GM21390 (cell line): ENCODE measurements at regions not wholly inside any gene's neighbourhood (a gene's known extent, or its start where the extent isn't known, plus 50 kb on each side); places are given as distances from the start of the nearest gene placed in this dataset.

Source experiments
- ATAC-seq: cut with Tn5 transposase; IDR thresholded peaks from one replicate; pipeline ENCODE4 v1.9.1; 2021; ENCODE audit not compliant: unreplicated experiment

DNA sequence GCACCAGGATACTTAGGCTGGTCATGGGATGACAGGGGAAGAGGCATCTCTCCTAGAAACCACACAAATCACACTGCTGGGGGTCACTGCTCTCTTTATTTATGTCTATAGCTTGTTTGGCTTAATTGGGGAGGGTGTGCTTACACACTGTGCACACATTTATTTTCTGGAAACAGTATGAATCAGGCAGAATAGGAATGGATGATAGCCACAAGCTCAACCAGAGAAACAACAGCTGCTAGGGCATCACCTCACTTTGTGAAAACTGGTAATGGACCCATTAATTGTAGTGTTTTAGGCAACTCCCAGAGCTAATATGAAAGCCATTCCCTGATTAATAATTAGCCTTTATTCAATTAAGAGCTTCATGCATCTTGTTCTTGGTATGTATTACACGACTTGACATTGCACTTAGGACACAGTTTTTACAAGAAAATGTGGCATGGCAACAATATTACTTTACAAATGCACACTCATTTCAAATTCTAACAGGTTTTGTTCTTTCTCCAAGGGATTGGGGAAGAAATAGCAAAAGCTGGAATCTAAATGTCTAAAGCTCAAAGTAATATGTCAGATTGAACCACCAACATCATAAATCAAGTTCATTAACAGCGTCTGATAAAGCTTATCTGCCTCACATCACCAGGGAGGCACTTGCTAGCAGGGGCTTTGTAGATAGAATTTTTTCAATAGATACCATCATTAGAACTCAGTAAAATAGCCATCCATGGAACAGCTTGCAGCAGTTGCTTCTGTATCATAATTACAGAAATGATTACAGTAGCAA is 361.9 kb upstream of the FSHR start:
- ATAC-seq = no peak

DNA sequence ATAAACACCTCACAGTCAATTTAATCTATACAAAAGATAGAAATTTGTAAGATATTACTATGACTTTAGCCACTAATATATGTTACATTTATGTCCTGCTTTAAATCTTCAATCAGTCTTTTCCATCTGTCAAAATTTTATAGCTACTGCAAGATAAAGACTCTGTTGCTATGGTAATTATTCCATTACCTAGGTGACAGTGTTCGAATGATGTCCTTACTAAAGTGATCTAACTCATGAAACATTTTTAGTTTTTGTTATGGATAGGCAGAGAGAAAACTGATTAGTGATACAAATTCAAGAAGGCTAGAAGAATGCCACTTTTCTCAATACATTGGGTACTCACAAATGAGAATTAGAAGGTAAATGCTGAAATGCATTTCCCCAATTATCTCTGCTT is 359.9 kb upstream of the FSHR start:
- no peak for ATAC-seq

DNA sequence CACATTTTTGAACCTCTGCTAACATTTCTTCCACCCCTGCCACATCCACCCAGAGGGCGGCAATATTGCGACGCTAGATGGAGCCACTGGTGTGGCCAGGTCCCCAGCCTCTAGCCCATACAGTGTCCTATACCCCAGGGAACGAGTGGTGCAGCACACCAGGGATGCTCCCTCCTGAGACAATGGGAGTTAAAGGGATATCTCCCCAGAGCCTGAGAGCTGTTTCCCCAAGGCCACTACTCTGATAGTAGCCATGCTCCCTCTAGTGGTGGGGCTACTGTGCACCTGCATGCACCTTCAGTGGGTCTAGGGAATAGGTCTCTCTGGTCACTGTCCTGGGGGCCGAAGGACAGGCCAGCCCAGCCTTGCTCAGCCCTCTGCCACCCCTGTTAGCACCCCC is 336.4 kb upstream of the FSHR start:
- ATAC-seq = peak; percentile 73

GRCh38 chr2:49487139-49487538 is 332.8 kb upstream of the FSHR start:
- no peak for ATAC-seq

- no peak for ATAC-seq
Observed at GRCh38 chr2:49480520-49480919, 326.2 kb upstream of the FSHR start.

- ATAC-seq = no peak
Observed at GRCh38 chr2:49465157-49465831, 311.0 kb upstream of the FSHR start.

GRCh38 chr2:49459314-49459993 is 305.1 kb upstream of the FSHR start:
- ATAC-seq = no peak

GRCh38 chr2:49444005-49444404 is 289.7 kb upstream of the FSHR start:
- no peak for ATAC-seq

DNA sequence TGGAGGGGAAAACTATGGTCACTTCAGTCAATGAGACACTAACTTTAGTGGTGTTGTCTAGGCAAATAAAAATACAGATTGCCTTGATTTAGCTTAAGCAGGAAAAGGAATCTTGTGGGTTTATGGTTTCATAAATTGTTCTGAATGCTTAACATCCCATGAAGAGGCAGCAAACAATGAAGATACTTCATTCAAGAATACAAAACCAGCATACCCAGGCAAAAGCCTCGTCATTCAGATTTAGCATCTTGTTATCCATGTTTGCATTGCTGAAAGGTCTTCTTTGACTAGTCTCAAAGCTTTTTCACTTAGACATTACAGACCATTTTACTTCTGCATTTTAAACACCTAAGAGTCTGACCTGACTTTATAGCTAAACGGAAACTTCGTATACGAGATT is 272.7 kb upstream of the FSHR start:
- ATAC-seq = no peak

DNA sequence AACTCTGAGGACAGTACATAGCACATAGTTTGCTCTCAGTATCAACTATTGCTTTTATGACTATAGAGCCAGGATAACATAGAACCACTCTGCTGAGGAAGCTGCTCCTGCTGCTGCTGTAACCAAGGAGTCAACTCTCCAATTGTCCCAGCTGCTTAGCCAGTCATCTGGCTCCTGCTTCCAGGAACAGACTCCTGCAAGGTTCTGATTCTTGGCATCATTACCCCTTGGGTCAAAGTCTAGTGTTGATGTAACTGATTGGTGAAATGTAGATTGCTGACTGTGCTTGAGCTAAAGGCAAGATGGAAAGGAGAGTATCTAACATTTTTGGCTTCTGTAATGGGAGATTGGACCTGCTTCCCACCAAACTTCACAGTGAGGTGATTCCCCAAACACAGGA is 261.9 kb upstream of the FSHR start:
- ATAC-seq = no peak

GRCh38 chr2:49404108-49404507 is 249.8 kb upstream of the FSHR start:
- no peak for ATAC-seq

GRCh38 chr2:49403637-49404036 is 249.3 kb upstream of the FSHR start:
- ATAC-seq = no peak

DNA sequence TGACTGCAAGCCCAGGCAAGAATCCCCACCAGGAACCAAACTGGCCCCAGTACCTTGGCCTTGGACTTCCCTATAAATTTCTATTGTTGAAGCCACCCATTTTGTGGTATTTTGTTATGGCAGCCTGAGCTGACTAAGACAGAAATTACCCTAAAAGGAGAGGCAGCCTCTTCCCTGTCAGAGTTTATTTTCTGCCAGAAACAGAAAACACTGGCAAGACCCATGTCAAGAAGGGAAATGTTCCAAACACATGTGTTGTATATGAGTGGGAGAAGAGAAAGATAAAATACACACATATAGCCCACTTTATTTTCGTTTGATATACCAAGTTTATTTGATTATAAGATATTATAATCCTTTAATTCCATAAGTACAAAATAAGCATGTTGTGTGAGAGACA is 225.1 kb upstream of the FSHR start:
- no peak for ATAC-seq

DNA sequence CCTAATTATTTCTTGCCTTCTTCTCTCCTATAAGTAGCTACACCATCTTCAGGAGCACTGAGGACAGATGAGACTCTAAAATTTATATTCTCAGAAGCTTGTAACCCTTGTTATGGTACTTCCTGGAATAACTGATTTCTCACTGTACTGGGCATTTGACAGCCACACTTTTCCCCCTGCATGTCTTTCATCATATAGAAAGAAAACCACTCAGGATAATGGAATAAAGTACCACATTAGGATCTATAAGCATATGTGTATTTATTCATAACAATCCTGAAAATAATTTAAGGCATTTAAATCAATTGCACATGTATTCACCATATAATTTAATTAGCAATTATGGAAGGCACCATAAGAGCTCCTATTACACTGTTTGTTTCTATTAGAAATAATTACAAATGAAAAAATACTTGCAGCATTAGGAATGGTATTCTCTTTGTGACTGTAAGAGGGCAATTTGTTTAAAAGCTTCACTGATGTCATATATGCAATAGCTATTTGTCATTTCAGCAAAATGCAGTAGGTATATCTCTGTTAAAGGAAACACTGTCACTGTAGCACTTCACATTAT is 216.9 kb upstream of the FSHR start:
- no peak for ATAC-seq

GRCh38 chr2:49369650-49370049 is 215.3 kb upstream of the FSHR start:
- no peak for ATAC-seq

DNA sequence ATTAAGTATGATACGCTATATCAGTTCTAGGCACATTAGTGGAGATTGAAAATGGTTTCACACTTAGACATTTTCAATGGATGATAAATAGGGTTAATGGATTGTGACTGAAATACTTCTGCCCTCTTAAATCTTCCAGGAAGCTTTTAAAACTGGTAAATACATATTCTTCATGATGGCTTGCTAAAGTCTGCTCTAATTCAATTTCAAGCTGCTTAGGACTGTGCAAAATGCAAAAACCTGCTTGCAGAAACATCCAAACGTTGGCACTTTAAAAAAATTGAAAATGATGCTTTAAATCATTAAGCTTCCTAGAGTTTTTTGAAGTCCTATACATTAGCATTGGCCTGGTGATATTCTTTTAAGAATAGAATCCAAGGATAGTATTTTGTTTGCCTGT is 214.8 kb upstream of the FSHR start:
- ATAC-seq = no peak

GRCh38 chr2:49367003-49367402 is 212.7 kb upstream of the FSHR start:
- ATAC-seq = no peak

DNA sequence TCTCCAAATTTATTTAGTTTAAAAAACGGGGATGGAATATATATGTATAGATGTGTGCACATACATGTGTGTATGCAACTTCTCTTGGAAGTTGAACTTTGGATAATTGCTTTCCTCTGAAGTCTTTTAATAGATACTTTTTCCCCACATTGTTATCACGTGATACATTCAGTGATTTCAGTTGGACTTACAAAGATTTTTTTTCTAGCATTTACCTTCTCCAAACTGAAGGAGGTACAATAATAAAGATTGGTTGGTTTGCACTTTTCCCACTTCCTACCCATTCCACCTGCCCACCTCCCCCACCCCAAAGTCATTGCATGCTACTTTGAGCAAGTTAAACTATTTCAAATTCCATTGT is 206.1 kb upstream of the FSHR start:
- no peak for ATAC-seq

DNA sequence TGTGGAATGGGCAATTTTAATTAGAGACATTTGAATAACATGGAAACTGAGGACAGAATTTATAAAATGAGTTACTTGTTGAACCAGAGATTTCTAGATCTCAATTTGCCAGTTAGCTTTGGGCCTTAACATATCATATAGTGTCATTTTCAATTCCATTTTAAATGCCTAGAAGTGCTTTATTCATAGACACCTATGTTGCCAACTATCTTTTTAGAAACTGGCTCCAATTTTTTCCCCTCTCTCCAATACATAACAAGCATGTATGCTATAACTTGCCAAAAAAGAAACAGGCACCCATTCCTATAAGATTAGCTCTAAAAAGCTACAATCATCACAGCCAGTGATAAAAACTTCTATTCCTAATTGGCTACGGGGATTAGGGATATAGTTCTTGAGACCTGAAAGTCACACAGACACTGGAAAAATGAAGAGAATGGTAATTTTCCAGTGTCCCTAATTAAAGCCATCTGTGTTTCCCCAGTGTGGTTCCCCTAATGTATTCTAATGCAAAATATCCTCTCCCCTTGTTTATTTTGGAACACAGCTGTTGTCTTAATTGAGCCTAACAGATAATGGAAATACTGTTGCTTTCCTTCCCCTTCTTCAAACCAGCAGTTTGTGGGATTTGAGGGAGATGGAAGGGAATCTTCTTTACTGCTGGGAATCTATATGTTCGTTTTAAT is 205.5 kb upstream of the FSHR start:
- ATAC-seq = no peak

GRCh38 chr2:49355611-49356010 is 201.3 kb upstream of the FSHR start:
- no peak for ATAC-seq

DNA sequence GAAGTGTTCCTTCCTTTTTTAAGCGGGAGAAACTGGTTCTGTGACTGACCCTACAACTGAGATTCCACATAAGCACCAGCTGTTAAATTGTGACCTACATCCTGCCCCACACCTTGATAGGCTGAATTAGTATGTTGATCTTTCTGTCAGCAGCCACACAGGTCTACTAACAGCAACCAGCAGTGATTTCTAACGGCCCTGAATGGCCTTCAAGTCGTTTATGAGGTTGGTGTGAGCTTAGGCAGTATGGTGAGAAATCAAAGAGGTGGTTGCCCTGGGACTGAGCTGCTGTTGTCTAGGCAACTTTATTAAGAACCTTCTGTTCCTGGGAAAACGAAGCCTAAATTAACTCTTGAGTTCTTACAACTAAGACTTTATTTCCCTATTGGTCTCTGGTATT is 197.2 kb upstream of the FSHR start:
- ATAC-seq = no peak
